Dedifferentiated amniotic fluid mesenchymal stem cell (primary cell): ENCODE measurements at regions not wholly inside any gene's neighbourhood (a gene's known extent, or its start where the extent isn't known, plus 50 kb on each side); places are given as distances from the start of the nearest gene placed in this dataset.
"Not testable (repeated sequence)": the region's sequence is repeated elsewhere in the genome, so short reads cannot be mapped to it uniquely, and the experiment has no call there.

Experiments
- DNase-seq: peaks from one replicate; pipeline ENCODE4 v3.0.0-alpha.2; 2016; ENCODE audit errors: extremely low spot score

DNA sequence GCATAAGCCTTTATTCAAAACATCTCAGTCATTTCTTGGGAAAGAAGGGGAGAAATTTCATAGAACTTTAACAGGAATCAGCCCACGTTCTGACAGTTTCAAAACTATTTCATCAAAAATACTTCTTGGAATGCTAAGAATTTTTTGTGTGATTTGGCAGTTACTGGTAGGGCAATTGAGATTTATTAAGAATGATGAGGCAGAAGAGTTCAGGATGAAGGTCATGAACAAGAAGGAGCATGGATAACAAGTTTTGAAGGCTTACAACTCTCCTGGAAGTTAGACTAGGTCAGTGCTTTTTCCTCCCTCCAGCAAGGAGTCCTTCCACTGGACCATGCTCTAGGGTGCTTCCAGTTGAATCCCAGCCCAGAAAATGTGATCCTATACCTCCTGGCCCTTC is 569.9 kb downstream of the ANKRD7 start:
- DNase-seq, result no peak

DNA sequence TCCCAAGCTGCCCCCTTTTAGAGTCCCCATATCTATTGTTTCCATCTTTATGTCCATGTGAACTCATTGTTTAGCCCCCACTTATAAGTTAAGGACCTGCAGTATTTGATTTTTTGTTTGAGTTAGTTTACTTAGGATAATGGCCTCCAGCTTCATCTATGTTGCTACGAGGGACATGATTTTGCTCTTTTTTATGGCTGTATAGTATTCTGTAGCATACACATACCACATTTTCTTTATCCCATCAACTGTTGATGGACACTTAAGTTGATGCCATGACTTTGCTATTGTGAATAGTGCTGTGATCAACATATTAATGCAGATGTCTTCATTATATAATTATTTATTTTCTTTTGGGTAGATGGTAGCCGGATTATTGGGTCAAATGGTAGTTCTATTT is 576.9 kb downstream of the ANKRD7 start:
- DNase-seq, result no peak

GRCh38 chr7:118802726-118803125 is 578.2 kb downstream of the ANKRD7 start:
- DNase-seq, result no peak

DNA sequence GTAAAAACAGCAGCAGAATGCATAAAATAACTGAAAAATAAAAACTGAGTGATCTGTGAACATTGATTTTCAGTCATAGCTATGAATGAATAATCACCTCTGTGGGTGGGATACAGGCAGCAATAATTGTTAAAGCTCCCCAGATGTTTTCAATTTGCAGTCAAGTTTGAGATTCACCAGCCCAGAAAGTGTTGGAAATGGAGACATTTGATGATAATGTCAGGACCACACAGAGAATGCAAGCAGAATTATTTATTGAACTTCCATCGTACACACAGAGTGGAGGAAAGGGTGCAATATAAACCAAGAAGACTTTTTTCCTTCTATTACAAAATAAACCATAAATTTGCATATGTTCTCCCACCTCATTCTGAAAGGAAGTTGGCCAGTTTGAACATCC is 601.7 kb downstream of the ANKRD7 start:
- no peak for DNase-seq

DNA sequence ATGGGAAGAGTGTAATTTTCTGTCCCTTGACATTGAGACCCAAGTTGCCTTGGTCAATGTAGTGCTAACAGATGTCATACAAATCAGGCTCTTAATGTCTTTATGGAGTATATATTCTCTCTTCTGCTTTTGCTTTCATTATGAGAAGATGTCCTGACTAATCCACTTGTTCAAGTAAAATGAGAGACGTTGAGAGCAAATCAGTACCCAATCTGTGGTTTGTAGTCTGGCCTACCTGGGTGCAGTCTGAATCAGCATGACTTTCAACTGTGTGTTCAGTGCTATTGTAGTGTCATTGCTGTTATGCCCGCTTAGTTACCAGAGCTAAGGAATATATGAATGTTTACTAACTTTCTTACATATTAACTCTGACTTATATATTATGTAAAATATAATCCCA is 612.4 kb downstream of the ANKRD7 start:
- DNase-seq, result no peak

DNA sequence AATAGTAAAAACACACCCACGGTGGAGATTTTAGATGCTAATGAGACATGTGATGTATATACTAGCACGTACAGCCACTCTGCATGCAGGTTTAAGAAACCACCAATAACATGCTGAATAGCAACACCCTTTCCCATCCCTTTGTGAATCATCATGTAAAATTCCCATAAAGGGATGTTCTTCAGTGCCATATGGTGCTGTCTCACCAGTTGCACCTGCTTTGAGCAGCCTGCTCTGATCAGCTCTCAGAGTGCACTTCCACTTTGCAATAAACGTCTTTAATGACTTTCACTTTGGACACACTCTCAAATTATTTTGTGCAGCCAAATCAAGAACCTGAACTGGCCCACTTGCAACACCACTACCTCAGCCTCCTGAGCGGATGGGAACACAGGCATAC is 615.0 kb downstream of the ANKRD7 start:
- DNase-seq, result no peak

- DNase-seq, result no peak
Measured at GRCh38 chr7:118843456-118843855, 619.0 kb downstream of the ANKRD7 start.

GRCh38 chr7:118844748-118845147 is 620.2 kb downstream of the ANKRD7 start:
- DNase-seq, result no peak

GRCh38 chr7:118845791-118846190 is 621.3 kb downstream of the ANKRD7 start:
- DNase-seq, result no peak

GRCh38 chr7:118846977-118847376 is 622.5 kb downstream of the ANKRD7 start:
- DNase-seq, result no peak

GRCh38 chr7:118855290-118855689 is 630.8 kb downstream of the ANKRD7 start:
- no peak for DNase-seq

GRCh38 chr7:118858651-118859149 is 634.2 kb downstream of the ANKRD7 start:
- DNase-seq, result no peak

DNA sequence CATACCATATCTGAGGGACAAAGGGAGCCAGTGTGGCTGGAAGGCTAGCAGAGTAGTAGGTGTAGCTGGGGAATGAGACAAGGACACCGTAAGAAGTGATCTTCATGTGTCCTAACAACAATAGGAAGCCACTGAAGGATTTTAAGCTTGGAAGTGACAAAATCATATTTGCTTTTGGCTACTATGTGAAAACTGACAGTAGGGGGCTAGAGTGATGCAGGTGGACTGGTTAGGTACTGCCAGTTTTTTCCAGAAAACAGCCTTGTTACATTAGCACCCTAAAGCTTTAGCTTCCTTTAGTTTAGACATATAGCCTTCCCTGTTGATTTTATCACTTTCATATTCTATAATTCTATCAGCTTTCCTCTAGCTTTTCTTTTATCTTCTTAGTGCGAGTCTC is 637.1 kb downstream of the ANKRD7 start:
- no peak for DNase-seq

DNA sequence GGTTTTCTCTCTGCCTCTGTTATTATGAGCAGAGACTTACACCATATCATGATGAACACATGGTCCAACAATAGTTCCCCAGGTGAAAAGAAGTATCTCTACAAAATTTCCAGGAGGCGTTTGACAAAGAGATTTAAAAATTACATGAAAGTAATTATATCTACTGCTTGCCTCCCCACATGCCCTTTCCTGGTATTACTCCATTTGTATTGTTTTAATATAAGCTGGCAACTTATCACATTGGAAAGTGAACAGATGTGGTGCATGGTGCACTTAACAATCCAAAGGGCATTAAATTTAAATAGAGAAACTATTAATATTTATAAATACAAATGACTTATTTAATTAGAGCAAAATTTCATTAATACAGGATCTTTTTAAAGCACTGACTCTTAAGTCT is 638.2 kb downstream of the ANKRD7 start:
- DNase-seq, result no peak

GRCh38 chr7:118863966-118864365 is 639.5 kb downstream of the ANKRD7 start:
- DNase-seq, result no peak

- DNase-seq, result no peak
Measured at GRCh38 chr7:118867860-118868259, 643.4 kb downstream of the ANKRD7 start.

- not testable (repeated sequence) for DNase-seq
Measured at GRCh38 chr7:118869141-118869540, 644.6 kb downstream of the ANKRD7 start.

DNA sequence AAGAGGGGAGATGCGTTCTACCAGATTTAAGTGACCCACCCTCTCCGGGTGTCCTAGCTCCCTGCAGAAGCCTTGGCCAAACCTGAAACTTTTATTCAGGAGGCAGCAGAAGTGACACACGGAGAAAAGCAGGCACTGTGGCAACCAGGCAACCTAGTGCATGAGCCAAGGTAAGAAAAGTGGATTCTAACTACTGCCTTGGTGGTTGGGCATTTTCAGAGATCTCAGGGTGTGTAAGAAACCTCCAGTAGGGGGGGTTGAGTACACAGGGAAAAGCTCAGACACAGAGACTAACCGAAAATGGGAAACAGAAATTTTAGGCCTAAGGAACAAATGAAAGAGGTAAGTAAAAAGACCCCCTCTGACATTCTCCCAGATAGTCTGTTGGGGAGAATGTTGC is 645.7 kb downstream of the ANKRD7 start:
- no peak for DNase-seq

- DNase-seq, result no peak
Measured at GRCh38 chr7:118872568-118872967, 648.1 kb downstream of the ANKRD7 start.

- no peak for DNase-seq
Measured at GRCh38 chr7:118877187-118877586, 652.7 kb downstream of the ANKRD7 start.

GRCh38 chr7:118878336-118878735 is 653.8 kb downstream of the ANKRD7 start:
- no peak for DNase-seq

DNA sequence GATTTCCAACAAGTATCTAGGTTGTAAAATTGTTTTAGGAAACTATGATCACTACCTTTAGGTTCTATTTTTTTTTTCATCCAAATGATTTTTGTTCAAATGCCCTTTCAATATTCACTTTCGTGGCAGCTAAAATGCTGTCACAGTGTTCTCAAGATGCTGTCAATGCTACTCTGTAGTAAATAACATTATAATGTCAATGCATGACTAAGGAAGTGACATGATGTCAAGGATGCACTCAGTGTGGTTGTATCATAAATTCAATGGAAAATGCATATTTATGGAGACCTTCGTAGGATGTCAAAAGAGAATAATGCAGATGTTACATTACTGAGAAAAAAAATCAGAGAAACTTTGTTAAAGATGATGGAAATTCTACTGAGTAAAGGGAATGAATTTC is 673.8 kb downstream of the ANKRD7 start:
- DNase-seq, result no peak

DNA sequence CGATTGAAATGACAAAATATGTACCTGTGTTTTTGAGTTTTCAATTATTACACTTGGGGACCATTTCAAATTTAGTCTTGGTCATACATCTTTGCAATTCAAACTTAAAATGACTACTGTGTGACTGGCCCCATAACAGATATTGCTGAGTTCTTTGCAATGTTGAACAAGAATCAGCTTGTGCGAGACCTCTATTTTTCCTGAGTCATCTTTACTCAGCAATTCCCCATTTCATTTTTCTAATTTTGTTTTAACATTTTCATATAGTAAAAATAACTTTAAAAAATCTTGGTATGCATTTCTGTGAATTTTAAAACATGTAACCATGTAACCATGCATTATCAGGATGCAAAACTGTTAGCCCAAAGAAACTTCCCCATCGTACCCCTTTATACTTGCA is 678.1 kb downstream of the ANKRD7 start:
- DNase-seq, result no peak

- DNase-seq, result no peak
Measured at GRCh38 chr7:118907911-118908527, 683.5 kb downstream of the ANKRD7 start.
